ENCODE measurements at regions not wholly inside any gene's neighbourhood (a gene's known extent, or its start where the extent isn't known, plus 50 kb on each side); places are given as distances from the start of the nearest gene placed in this dataset.

GRCh38 chr14:21791749-21792148 lies 118.1 kb upstream of the OR4E1 start:
- ChIA-PET CTCF (no interaction called here), POLR2A (ENCODE audit: unreplicated experiment) (no interaction called here)
- Histone ChIP-seq H2BK120ac (ENCODE audit: low read depth, low read length) (no peak overlapping the region), H2AFZ (replicated peaks; ENCODE audit: low read length, poor library complexity) (no peak overlapping the region), H2AK9ac (replicated peaks; ENCODE audit: low read depth, low read length, poor library complexity) (no peak overlapping the region), H4K8ac (ENCODE audit: low read depth in 2 of 2, low read length in 2 of 2) (no peak overlapping the region), H3K18ac (ENCODE audit: low read depth, low read length) (no peak overlapping the region), H3K9me1 (ENCODE audit: insufficient read depth, low read length) (no peaks in the 10 kb centered on the region), H3K23ac (ENCODE audit: low read depth, low read length) (no peak overlapping the region), H3K4ac (ENCODE audit: low read depth, low read length) (no peak overlapping the region), H4K5ac (ENCODE audit: low read depth, low read length) (no peak overlapping the region), H3K56ac (ENCODE audit: extremely low read depth, insufficient read depth, low read length) (no peak overlapping the region), H2BK5ac (ENCODE audit: low read depth, low read length, poor library complexity, severe bottlenecking) (no peak overlapping the region), H3K27ac (ENCODE audit: insufficient read depth, low read length) (no peak overlapping the region), H3K4me2 (ENCODE audit: low read depth, low read length) (no peak overlapping the region), H3K27me3 (ENCODE audit: control insufficient read depth, insufficient read depth, low read length) (no peaks in the 10 kb centered on the region), H3K36me3 (ENCODE audit: control insufficient read depth, insufficient read depth, low read length) (no peaks in the 10 kb centered on the region), H3K14ac (replicated peaks; ENCODE audit: low read depth, low read length) (no peak overlapping the region), H3K9ac (ENCODE audit: low read depth, low read length) (no peak overlapping the region), H2BK15ac (ENCODE audit: low read depth, low read length) (no peak overlapping the region), H2AK5ac (ENCODE audit: low read depth, low read length) (no peak overlapping the region), H3K9me3 (ENCODE audit: control insufficient read depth, insufficient read depth, low read length) (no peaks in the 10 kb centered on the region), H4K91ac (ENCODE audit: insufficient read depth, low read depth, low read length) (no peak overlapping the region), H4K20me1 (ENCODE audit: insufficient read depth, low read length) (no peaks in the 10 kb centered on the region), H2BK20ac (ENCODE audit: low read depth, low read length) (no peak overlapping the region), H3K4me1 (ENCODE audit: control insufficient read depth, insufficient read depth, low read length) (no peaks in the 10 kb centered on the region), H3K4me3 (ENCODE audit: insufficient read depth, low read depth, low read length) (no peak overlapping the region), H3K79me1 (ENCODE audit: low read depth in 1 of 2, low read length in 2 of 2) (no peaks in the 10 kb centered on the region)
- TF ChIP-seq CTCF (conservative IDR thresholded peaks at IDR 0.05; ENCODE audit: low read depth, low read length) (no peak), CEBPB (IDR thresholded peaks at IDR 0.05; ENCODE audit: low read depth, low read length) (no peak), RAD21 (IDR thresholded peaks at IDR 0.05; ENCODE audit: low read length) (no peak), SMC3 (IDR thresholded peaks at IDR 0.05; ENCODE audit: low read depth, low read length) (no peak), POLR2A (IDR thresholded peaks at IDR 0.05; ENCODE audit: low read depth, low read length) (no peak), ELK1 (IDR thresholded peaks at IDR 0.05; ENCODE audit: borderline replicate concordance, low read depth, low read length) (no peak), MXI1 (IDR thresholded peaks at IDR 0.05; ENCODE audit: borderline replicate concordance, low read depth, low read length) (no peak), MAZ (IDR thresholded peaks at IDR 0.05; ENCODE audit: borderline replicate concordance, low read depth, low read length) (no peak), BHLHE40 (IDR thresholded peaks at IDR 0.05; ENCODE audit: low read depth, low read length) (no peak), MAFK (IDR thresholded peaks at IDR 0.05; ENCODE audit: low read depth, low read length) (no peak), RCOR1 (IDR thresholded peaks at IDR 0.05; ENCODE audit: insufficient replicate concordance, low read length) (no peak), NFE2L2 (IDR thresholded peaks at IDR 0.05; ENCODE audit: low read depth, low read length) (no peak), FOS (IDR thresholded peaks at IDR 0.05; ENCODE audit: low read depth, low read length) (no peak)
- DNase-seq (no peak), ATAC-seq (ENCODE audit: low read depth) (no peak)
- no TSS peak for BruUV-seq (replicated peaks)
- WGBS, 2 experiments (ENCODE audit: extremely low coverage in 2 of 2, insufficient read length in 1 of 2), result no CpG with 5 or more reads among the region's 6 CpGs
- intact Hi-C loops (cut with micrococcal nuclease) (no loop called here), dilution Hi-C loops (cut with HindIII; ENCODE audit: low sequenced_read_pairs, unreplicated experiment) (no loop called here), in situ Hi-C loops (cut with MboI; ENCODE audit: low sequenced_read_pairs) (no loop called here)

Measured in IMR-90 (cell line).